Lower leg skin (tissue), 3 donors: ENCODE measurements at regions not wholly inside any gene's neighbourhood (a gene's known extent, or its start where the extent isn't known, plus 50 kb on each side); places are given as distances from the start of the nearest gene placed in this dataset.

Source experiments
- CTCF ChIP-seq, 3 donors: fragments of 450-650 bp; IDR thresholded peaks; one replicate each; pipeline ENCODE4 v1.5.1; 2016; ENCODE audit warnings: antibody characterized with exemption in 3 of 3, mild to moderate bottlenecking in 3 of 3, moderate library complexity in 2 of 3
- POLR2A ChIP-seq, 2 donors: fragments of 450-650 bp; IDR thresholded peaks; one replicate each; pipeline ENCODE4 v1.6.1; 2016 to 2017; ENCODE audit warnings: antibody characterized with exemption in 2 of 2, mild to moderate bottlenecking in 1 of 2, moderate library complexity in 1 of 2

GRCh38 chr10:124210263-124210662, 116.9 kb upstream of the CHST15 start:
- TF ChIP-seq CTCF (IDR thresholded peaks at IDR 0.05) = no peak
- TF ChIP-seq POLR2A (IDR thresholded peaks at IDR 0.05) = no peak
